ENCODE measurements at regions not wholly inside any gene's neighbourhood (a gene's known extent, or its start where the extent isn't known, plus 50 kb on each side); places are given as distances from the start of the nearest gene placed in this dataset.

DNA sequence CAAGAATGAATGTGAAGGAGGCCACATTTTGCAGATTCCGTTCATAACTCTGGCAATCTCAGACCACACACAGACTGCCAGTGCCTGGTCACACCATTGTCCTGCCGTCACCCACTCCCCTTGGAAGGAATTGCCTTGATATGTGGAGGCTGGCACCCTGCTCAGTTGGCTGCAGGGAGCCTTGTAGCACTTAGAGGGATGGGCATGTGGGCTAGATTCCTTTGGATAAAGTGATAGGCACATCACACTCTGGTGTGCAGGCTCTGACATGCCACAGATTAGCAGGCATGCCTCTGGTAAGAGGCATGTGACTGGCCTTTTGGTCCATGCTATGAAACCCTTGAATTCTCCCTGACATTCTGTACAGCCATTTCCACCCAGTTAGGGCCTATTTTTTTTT lies 254.6 kb upstream of the PIK3R1 start:
- Histone ChIP-seq H3K36me3 (replicated peaks in 1 of 2; ENCODE audit: control insufficient read depth in 2 of 2, insufficient read depth in 2 of 2, low read length in 2 of 2) (no peaks in the 10 kb centered on the region), H3K4me1 (ENCODE audit: control insufficient read depth in 2 of 2, insufficient read depth in 1 of 2, low read depth in 1 of 2, low read length in 2 of 2) (peaks cover 6 to 12% of the 10 kb centered on the region in 2 donors), H2AFZ (ENCODE audit: low read length) (peak overlapping the region; percentile 59), H4K8ac (ENCODE audit: low read depth, low read length) (no peak overlapping the region), H3K4me3 (ENCODE audit: low read length in 2 of 2) (no peak overlapping the region), H2BK15ac (ENCODE audit: low read length) (no peak overlapping the region), H3K27ac (replicated peaks; ENCODE audit: low read length) (no peak overlapping the region), H3K79me1 (ENCODE audit: low read depth, low read length) (no peaks in the 10 kb centered on the region), H3K27me3 (ENCODE audit: control insufficient read depth in 3 of 3, insufficient read depth in 3 of 3, low read depth in 1 of 3, low read length in 3 of 3) (no peaks in the 10 kb centered on the region), H3K4me2 (ENCODE audit: insufficient read depth, low read length, poor library complexity, severe bottlenecking) (no peak overlapping the region), H4K91ac (ENCODE audit: low read depth, low read length, poor library complexity) (no peak overlapping the region), H3K14ac (ENCODE audit: low read length) (no peak overlapping the region), H2BK120ac (ENCODE audit: low read depth, low read length) (no peak overlapping the region), H2BK12ac (ENCODE audit: low read length) (no peak overlapping the region), H2AK5ac (ENCODE audit: low read depth, low read length) (no peak overlapping the region), H3K9ac (ENCODE audit: low read depth, low read length, poor library complexity) (no peak overlapping the region), H3K9me3 (replicated peaks in 1 of 2; ENCODE audit: control insufficient read depth in 2 of 2, insufficient read depth in 1 of 2, low read depth in 1 of 2, low read length in 2 of 2) (no peaks in the 10 kb centered on the region), H3K23ac (ENCODE audit: low read depth, low read length, poor library complexity) (no peak overlapping the region), H3K4ac (ENCODE audit: low read length) (no peak overlapping the region), H2BK5ac (ENCODE audit: low read length) (no peak overlapping the region), H3K18ac (ENCODE audit: low read length) (no peak overlapping the region)
- WGBS, 2 donors (ENCODE audit: extremely low coverage in 2 of 2, insufficient read length in 2 of 2, insufficient replicate concordance in 1 of 2), result no CpG with 5 or more reads among the region's 2 CpGs
- no peak for DNase-seq (ENCODE audit: low spot score)

- no peak overlapping the region for H4K8ac ChIP-seq (ENCODE audit: low read depth, low read length)
- H3K14ac ChIP-seq (ENCODE audit: low read length), result no peak overlapping the region
- no peak overlapping the region for H3K9ac ChIP-seq (ENCODE audit: low read depth, low read length, poor library complexity)
- no peak overlapping the region for H2AK5ac ChIP-seq (ENCODE audit: low read depth, low read length)
- no peak overlapping the region for H2BK12ac ChIP-seq (ENCODE audit: low read length)
- H2BK120ac ChIP-seq (ENCODE audit: low read depth, low read length), result no peak overlapping the region
- H3K27me3 ChIP-seq (ENCODE audit: control insufficient read depth in 3 of 3, insufficient read depth in 3 of 3, low read depth in 1 of 3, low read length in 3 of 3), result no peaks in the 10 kb centered on the region
- no peak overlapping the region for H3K18ac ChIP-seq (ENCODE audit: low read length)
- H4K91ac ChIP-seq (ENCODE audit: low read depth, low read length, poor library complexity), result no peak overlapping the region
- no peaks in the 10 kb centered on the region for H3K79me1 ChIP-seq (ENCODE audit: low read depth, low read length)
- DNase-seq (ENCODE audit: low spot score), result no peak
- no peaks in the 10 kb centered on the region for H3K36me3 ChIP-seq (replicated peaks in 1 of 2; ENCODE audit: control insufficient read depth in 2 of 2, insufficient read depth in 2 of 2, low read length in 2 of 2)
- no peak overlapping the region for H3K23ac ChIP-seq (ENCODE audit: low read depth, low read length, poor library complexity)
- no peak overlapping the region for H3K4ac ChIP-seq (ENCODE audit: low read length)
- H2AFZ ChIP-seq (ENCODE audit: low read length), result peak overlapping the region; percentile 79
- H3K27ac ChIP-seq (replicated peaks; ENCODE audit: low read length), result no peak overlapping the region
- no peak overlapping the region for H3K4me3 ChIP-seq (ENCODE audit: low read length in 2 of 2)
- no peak overlapping the region for H2BK5ac ChIP-seq (ENCODE audit: low read length)
- no peak overlapping the region for H3K4me2 ChIP-seq (ENCODE audit: insufficient read depth, low read length, poor library complexity, severe bottlenecking)
- H2BK15ac ChIP-seq (ENCODE audit: low read length), result no peak overlapping the region
- H3K9me3 ChIP-seq (replicated peaks in 1 of 2; ENCODE audit: control insufficient read depth in 2 of 2, insufficient read depth in 1 of 2, low read depth in 1 of 2, low read length in 2 of 2), result no peaks in the 10 kb centered on the region
- no CpG with 5 or more reads among the region's 6 CpGs for WGBS, 2 donors (ENCODE audit: extremely low coverage in 2 of 2, insufficient read length in 2 of 2, insufficient replicate concordance in 1 of 2)
- H3K4me1 ChIP-seq (ENCODE audit: control insufficient read depth in 2 of 2, insufficient read depth in 1 of 2, low read depth in 1 of 2, low read length in 2 of 2), result peaks cover 6 to 12% of the 10 kb centered on the region in 2 donors
These were observed 258.2 kb upstream of the PIK3R1 start for GRCh38 chr5:67957374-67957773.

- Histone ChIP-seq H3K36me3 (replicated peaks in 1 of 2; ENCODE audit: control insufficient read depth in 2 of 2, insufficient read depth in 2 of 2, low read length in 2 of 2) (no peaks in the 10 kb centered on the region), H3K27me3 (ENCODE audit: control insufficient read depth in 3 of 3, insufficient read depth in 3 of 3, low read depth in 1 of 3, low read length in 3 of 3) (no peaks in the 10 kb centered on the region), H3K27ac (replicated peaks; ENCODE audit: low read length) (no peak overlapping the region), H3K4ac (ENCODE audit: low read length) (no peak overlapping the region), H2BK120ac (ENCODE audit: low read depth, low read length) (no peak overlapping the region), H4K91ac (ENCODE audit: low read depth, low read length, poor library complexity) (no peak overlapping the region), H3K4me1 (ENCODE audit: control insufficient read depth in 2 of 2, insufficient read depth in 1 of 2, low read depth in 1 of 2, low read length in 2 of 2) (peaks cover 2 to 6% of the 10 kb centered on the region in 2 donors), H2BK12ac (ENCODE audit: low read length) (no peak overlapping the region), H3K14ac (ENCODE audit: low read length) (no peak overlapping the region), H4K8ac (ENCODE audit: low read depth, low read length) (no peak overlapping the region), H2AK5ac (ENCODE audit: low read depth, low read length) (no peak overlapping the region), H3K4me2 (ENCODE audit: insufficient read depth, low read length, poor library complexity, severe bottlenecking) (no peak overlapping the region), H2BK5ac (ENCODE audit: low read length) (no peak overlapping the region), H3K23ac (ENCODE audit: low read depth, low read length, poor library complexity) (no peak overlapping the region), H2AFZ (ENCODE audit: low read length) (no peak overlapping the region), H3K18ac (ENCODE audit: low read length) (no peak overlapping the region), H3K9me3 (replicated peaks in 1 of 2; ENCODE audit: control insufficient read depth in 2 of 2, insufficient read depth in 1 of 2, low read depth in 1 of 2, low read length in 2 of 2) (peaks cover 0 to 1% of the 10 kb centered on the region in 2 donors), H3K9ac (ENCODE audit: low read depth, low read length, poor library complexity) (no peak overlapping the region), H3K79me1 (ENCODE audit: low read depth, low read length) (no peaks in the 10 kb centered on the region), H2BK15ac (ENCODE audit: low read length) (no peak overlapping the region), H3K4me3 (ENCODE audit: low read length in 2 of 2) (no peak overlapping the region)
- WGBS, 2 donors (ENCODE audit: extremely low coverage in 2 of 2, insufficient read length in 2 of 2, insufficient replicate concordance in 1 of 2), result no CpG with 5 or more reads among the region's 2 CpGs
- DNase-seq (ENCODE audit: low spot score), result no peak
These were observed 261.2 kb upstream of the PIK3R1 start for GRCh38 chr5:67954351-67954750.

DNA sequence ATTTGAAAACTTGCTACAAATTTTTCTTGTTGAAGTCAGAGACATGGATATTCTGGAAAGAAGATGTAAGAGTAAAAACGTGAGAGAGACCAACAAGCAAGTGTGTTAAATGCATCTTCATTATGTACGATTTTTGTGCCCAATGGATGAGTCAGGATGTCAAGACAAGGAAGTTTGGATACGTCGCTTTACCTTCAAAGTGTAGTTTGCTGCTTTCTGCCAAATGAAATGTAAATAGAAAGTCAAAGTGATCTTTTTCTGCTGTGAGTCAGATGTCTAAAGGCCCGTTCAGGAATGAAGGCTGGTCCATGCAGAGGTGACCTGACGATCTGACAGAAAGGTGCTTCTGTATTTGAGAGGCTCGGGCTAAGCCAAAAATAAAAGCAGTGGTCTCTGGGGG lies 273.1 kb upstream of the PIK3R1 start:
- no peak overlapping the region for H2BK120ac ChIP-seq (ENCODE audit: low read depth, low read length)
- H3K36me3 ChIP-seq (replicated peaks in 1 of 2; ENCODE audit: control insufficient read depth in 2 of 2, insufficient read depth in 2 of 2, low read length in 2 of 2), result no peaks in the 10 kb centered on the region
- no peak overlapping the region for H3K14ac ChIP-seq (ENCODE audit: low read length)
- no peak overlapping the region for H2AFZ ChIP-seq (ENCODE audit: low read length)
- peaks cover 0 to 4% of the 10 kb centered on the region in 2 donors for H3K4me1 ChIP-seq (ENCODE audit: control insufficient read depth in 2 of 2, insufficient read depth in 1 of 2, low read depth in 1 of 2, low read length in 2 of 2)
- no peak overlapping the region for H4K8ac ChIP-seq (ENCODE audit: low read depth, low read length)
- no peaks in the 10 kb centered on the region for H3K27me3 ChIP-seq (ENCODE audit: control insufficient read depth in 3 of 3, insufficient read depth in 3 of 3, low read depth in 1 of 3, low read length in 3 of 3)
- no peak overlapping the region for H3K23ac ChIP-seq (ENCODE audit: low read depth, low read length, poor library complexity)
- no peak for DNase-seq (ENCODE audit: low spot score)
- H3K27ac ChIP-seq (replicated peaks; ENCODE audit: low read length), result no peak overlapping the region
- no peak overlapping the region for H2AK5ac ChIP-seq (ENCODE audit: low read depth, low read length)
- H2BK15ac ChIP-seq (ENCODE audit: low read length), result no peak overlapping the region
- H3K18ac ChIP-seq (ENCODE audit: low read length), result no peak overlapping the region
- H4K91ac ChIP-seq (ENCODE audit: low read depth, low read length, poor library complexity), result no peak overlapping the region
- no peak overlapping the region for H3K4ac ChIP-seq (ENCODE audit: low read length)
- H2BK12ac ChIP-seq (ENCODE audit: low read length), result no peak overlapping the region
- no peaks in the 10 kb centered on the region for H3K9me3 ChIP-seq (replicated peaks in 1 of 2; ENCODE audit: control insufficient read depth in 2 of 2, insufficient read depth in 1 of 2, low read depth in 1 of 2, low read length in 2 of 2)
- no peak overlapping the region for H3K4me3 ChIP-seq (ENCODE audit: low read length in 2 of 2)
- H2BK5ac ChIP-seq (ENCODE audit: low read length), result no peak overlapping the region
- H3K9ac ChIP-seq (ENCODE audit: low read depth, low read length, poor library complexity), result no peak overlapping the region
- no peaks in the 10 kb centered on the region for H3K79me1 ChIP-seq (ENCODE audit: low read depth, low read length)
- WGBS, 2 donors (ENCODE audit: extremely low coverage in 2 of 2, insufficient read length in 2 of 2, insufficient replicate concordance in 1 of 2), result no CpG with 5 or more reads among the region's 7 CpGs
- no peak overlapping the region for H3K4me2 ChIP-seq (ENCODE audit: insufficient read depth, low read length, poor library complexity, severe bottlenecking)
